Endothelial cell of umbilical vein (primary cell): ENCODE measurements at regions not wholly inside any gene's neighbourhood (a gene's known extent, or its start where the extent isn't known, plus 50 kb on each side); places are given as distances from the start of the nearest gene placed in this dataset.

Source experiments
- EZH2 ChIP-seq: IDR thresholded peaks from 2 replicates; pipeline ENCODE4 v1.6.1; 2012; ENCODE audit warnings: borderline replicate concordance, low read depth, mild to moderate bottlenecking, moderate library complexity, low read length, inconsistent platforms; ENCODE audit not compliant: severe bottlenecking
- JUN ChIP-seq: IDR thresholded peaks from 2 replicates; pipeline ENCODE4 v1.6.1; 2011; ENCODE audit warnings: borderline replicate concordance, low read depth; ENCODE audit not compliant: insufficient read length, insufficient read depth
- POLR2A ChIP-seq: IDR thresholded peaks from 2 replicates; pipeline ENCODE4 v1.6.1; 2012; ENCODE audit warnings: low read depth, mild to moderate bottlenecking, control low read depth, low read length
- TF ChIP-seq, protein P1 (sequence below), 2 donors: IDR thresholded peaks; 1 replicate in 1 of 2; 2 replicates in 1 of 2; pipeline ENCODE4 v1.5.1; 2011; ENCODE audit warnings: low read length in 2 of 2, mild to moderate bottlenecking in 2 of 2, moderate library complexity in 2 of 2, control low read depth in 1 of 2, inconsistent platforms in 1 of 2, low read depth in 1 of 2; ENCODE audit not compliant: insufficient read depth in 1 of 2; ENCODE audit errors: extremely low read depth in 1 of 2

DNA sequence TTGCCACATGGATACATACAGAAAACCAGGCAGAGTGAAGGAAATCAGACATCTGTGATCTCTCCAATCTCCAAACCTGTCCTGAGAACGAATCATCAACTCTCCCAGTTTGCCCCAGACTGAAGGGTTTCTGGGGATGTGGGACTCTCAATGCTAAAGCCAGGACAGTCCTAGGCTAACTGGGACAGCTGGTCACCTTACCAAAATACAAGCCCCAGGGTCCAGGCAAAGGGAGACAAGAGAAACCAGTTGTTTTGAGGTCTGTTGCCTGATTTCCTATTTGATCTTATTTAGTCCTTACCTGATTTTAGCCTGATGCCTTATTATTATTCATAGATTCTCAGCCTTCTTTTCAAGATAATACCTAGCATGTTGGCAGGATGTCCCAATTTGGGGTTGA lies 51.7 kb upstream of the TAC4 start:
- TF ChIP-seq, protein P1, sequence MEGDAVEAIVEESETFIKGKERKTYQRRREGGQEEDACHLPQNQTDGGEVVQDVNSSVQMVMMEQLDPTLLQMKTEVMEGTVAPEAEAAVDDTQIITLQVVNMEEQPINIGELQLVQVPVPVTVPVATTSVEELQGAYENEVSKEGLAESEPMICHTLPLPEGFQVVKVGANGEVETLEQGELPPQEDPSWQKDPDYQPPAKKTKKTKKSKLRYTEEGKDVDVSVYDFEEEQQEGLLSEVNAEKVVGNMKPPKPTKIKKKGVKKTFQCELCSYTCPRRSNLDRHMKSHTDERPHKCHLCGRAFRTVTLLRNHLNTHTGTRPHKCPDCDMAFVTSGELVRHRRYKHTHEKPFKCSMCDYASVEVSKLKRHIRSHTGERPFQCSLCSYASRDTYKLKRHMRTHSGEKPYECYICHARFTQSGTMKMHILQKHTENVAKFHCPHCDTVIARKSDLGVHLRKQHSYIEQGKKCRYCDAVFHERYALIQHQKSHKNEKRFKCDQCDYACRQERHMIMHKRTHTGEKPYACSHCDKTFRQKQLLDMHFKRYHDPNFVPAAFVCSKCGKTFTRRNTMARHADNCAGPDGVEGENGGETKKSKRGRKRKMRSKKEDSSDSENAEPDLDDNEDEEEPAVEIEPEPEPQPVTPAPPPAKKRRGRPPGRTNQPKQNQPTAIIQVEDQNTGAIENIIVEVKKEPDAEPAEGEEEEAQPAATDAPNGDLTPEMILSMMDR (IDR thresholded peaks at IDR 0.05; ENCODE audit: extremely low read depth in 1 of 2, insufficient read depth in 1 of 2, low read depth in 1 of 2, low read length in 2 of 2): no peak
- TF ChIP-seq POLR2A (no peak), JUN (no peak), EZH2 (no peak)
